Right lobe of liver (tissue), 4 donors: ENCODE measurements at regions not wholly inside any gene's neighbourhood (a gene's known extent, or its start where the extent isn't known, plus 50 kb on each side); places are given as distances from the start of the nearest gene placed in this dataset.

Experiments
- POLR2A ChIP-seq: fragments of 450-650 bp; IDR thresholded peaks from one replicate; pipeline ENCODE4 v1.6.1; 2017; ENCODE audit warnings: antibody characterized with exemption, mild to moderate bottlenecking
- TF ChIP-seq, protein P1 (sequence below), 4 donors: fragments of 200-600 bp in 3 of 4; fragments of 450-650 bp in 1 of 4; IDR thresholded peaks; one replicate each; pipeline versions ENCODE4 v1.5.1 to v1.8.0; 2016 to 2022; ENCODE audit warnings: antibody characterized with exemption in 4 of 4, mild to moderate bottlenecking in 2 of 4
- donor health status: DM: no; HTN: no; CAD: no.
- donor health status: DM: no; HTN: no; CAD: no.
- donor health status: DM: no; HTN: yes; CAD: no.

- TF ChIP-seq POLR2A: no peak
- TF ChIP-seq, protein P1, sequence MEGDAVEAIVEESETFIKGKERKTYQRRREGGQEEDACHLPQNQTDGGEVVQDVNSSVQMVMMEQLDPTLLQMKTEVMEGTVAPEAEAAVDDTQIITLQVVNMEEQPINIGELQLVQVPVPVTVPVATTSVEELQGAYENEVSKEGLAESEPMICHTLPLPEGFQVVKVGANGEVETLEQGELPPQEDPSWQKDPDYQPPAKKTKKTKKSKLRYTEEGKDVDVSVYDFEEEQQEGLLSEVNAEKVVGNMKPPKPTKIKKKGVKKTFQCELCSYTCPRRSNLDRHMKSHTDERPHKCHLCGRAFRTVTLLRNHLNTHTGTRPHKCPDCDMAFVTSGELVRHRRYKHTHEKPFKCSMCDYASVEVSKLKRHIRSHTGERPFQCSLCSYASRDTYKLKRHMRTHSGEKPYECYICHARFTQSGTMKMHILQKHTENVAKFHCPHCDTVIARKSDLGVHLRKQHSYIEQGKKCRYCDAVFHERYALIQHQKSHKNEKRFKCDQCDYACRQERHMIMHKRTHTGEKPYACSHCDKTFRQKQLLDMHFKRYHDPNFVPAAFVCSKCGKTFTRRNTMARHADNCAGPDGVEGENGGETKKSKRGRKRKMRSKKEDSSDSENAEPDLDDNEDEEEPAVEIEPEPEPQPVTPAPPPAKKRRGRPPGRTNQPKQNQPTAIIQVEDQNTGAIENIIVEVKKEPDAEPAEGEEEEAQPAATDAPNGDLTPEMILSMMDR (IDR thresholded peaks at IDR 0.05): no peak
These were observed 1020.2 kb downstream of the SQOR start for GRCh38 chr15:46654993-46655392.
